Natural killer cell treated with Interleukin-12 subunit alpha and Interleukin-12 subunit beta and Interleukin-15 and Interleukin-18, amount 100 ng/mL, for 72 hours (primary cell): ENCODE measurements at regions not wholly inside any gene's neighbourhood (a gene's known extent, or its start where the extent isn't known, plus 50 kb on each side); places are given as distances from the start of the nearest gene placed in this dataset.

Source experiments
- ATAC-seq, 2 donors: fragments of 150-1000 bp; cut with Tn5 transposase in 1 of 2; sonication (Bioruptor Pico), chemical (Tn5 transposase) in 1 of 2; 2 replicates each; pipeline ENCODE4 v1.10.0; 2021
- DNase-seq: peaks from one replicate; pipeline ENCODE4 v3.0.0; 2022; ENCODE audit warnings: low spot score
- H3K27ac Mint-ChIP-seq, 2 donors: 1 replicate in 1 of 2; 2 replicates in 1 of 2; pipeline ENCODE4 v1.8.0; 2022; ENCODE audit warnings: mixed read lengths in 2 of 2, mild to moderate bottlenecking in 1 of 2, moderate library complexity in 1 of 2
- H3K27me3 Mint-ChIP-seq, 2 donors: 1 replicate in 1 of 2; 2 replicates in 1 of 2; pipeline ENCODE4 v1.8.0; 2022; ENCODE audit warnings: mixed read lengths in 2 of 2
- H3K36me3 Mint-ChIP-seq: one replicate; pipeline ENCODE4 v1.8.0; 2022; ENCODE audit warnings: mixed read lengths
- H3K4me1 Mint-ChIP-seq, 2 donors: 1 replicate in 1 of 2; 2 replicates in 1 of 2; pipeline ENCODE4 v1.8.0; 2022; ENCODE audit warnings: low read depth in 2 of 2, mixed read lengths in 2 of 2, mild to moderate bottlenecking in 1 of 2
- H3K4me3 Mint-ChIP-seq: one replicate; pipeline ENCODE4 v1.8.0; 2022; ENCODE audit warnings: mixed read lengths
- H3K9me3 Mint-ChIP-seq: 2 replicates; pipeline ENCODE4 v1.8.0; 2022; ENCODE audit warnings: mixed read lengths

DNA sequence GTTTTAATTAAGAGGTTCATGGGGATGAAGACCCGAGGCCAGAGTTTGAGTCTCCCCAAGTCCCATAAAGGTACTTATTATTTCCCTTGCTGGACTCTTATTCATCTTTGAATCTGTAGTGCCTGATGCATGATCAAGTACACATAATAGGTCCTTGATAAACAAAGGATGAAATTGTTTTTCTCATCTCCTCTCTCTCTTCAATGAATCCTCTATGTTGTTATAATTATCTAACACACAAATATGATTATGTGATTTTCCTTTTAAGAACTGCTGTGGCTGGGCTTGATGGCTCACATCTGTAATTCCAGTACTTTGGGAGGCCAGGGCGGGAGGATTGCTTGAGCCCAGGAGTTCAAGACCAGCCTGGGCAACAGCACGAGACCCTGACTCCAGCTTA lies 117.7 kb downstream of the BAMBI start:
- H3K9me3 Mint-ChIP-seq: no peaks in the 10 kb centered on the region
- H3K4me1 Mint-ChIP-seq: no peaks in the 10 kb centered on the region
- H3K4me3 Mint-ChIP-seq: no peak overlapping the region
- H3K36me3 Mint-ChIP-seq: no peaks in the 10 kb centered on the region
- no peak for ATAC-seq
- H3K27ac Mint-ChIP-seq: no peak overlapping the region
- no peak for DNase-seq
- peaks cover 9 to 24% of the 10 kb centered on the region in 2 donors for H3K27me3 Mint-ChIP-seq

- Mint-ChIP-seq H3K4me1 (no peaks in the 10 kb centered on the region), H3K4me3 (no peak overlapping the region), H3K27ac (no peak overlapping the region), H3K9me3 (no peaks in the 10 kb centered on the region), H3K36me3 (no peaks in the 10 kb centered on the region), H3K27me3 (peaks cover 9 to 24% of the 10 kb centered on the region in 2 donors)
- no peak for DNase-seq
- no peak for ATAC-seq
Measured at GRCh38 chr10:28796606-28797512, 119.5 kb downstream of the BAMBI start.

GRCh38 chr10:28797904-28798371 lies 120.6 kb downstream of the BAMBI start:
- Mint-ChIP-seq H3K9me3 (no peaks in the 10 kb centered on the region), H3K36me3 (no peaks in the 10 kb centered on the region), H3K27me3 (peaks cover 9 to 25% of the 10 kb centered on the region in 2 donors), H3K4me3 (no peak overlapping the region), H3K4me1 (no peaks in the 10 kb centered on the region), H3K27ac (no peak overlapping the region)
- DNase-seq: no peak
- ATAC-seq: no peak

- Mint-ChIP-seq H3K4me3 (no peak overlapping the region), H3K36me3 (no peaks in the 10 kb centered on the region), H3K27me3 (peaks cover 10 to 25% of the 10 kb centered on the region in 2 donors), H3K4me1 (no peaks in the 10 kb centered on the region), H3K9me3 (no peaks in the 10 kb centered on the region), H3K27ac (no peak overlapping the region)
- DNase-seq (no peak), ATAC-seq (no peak)
Measured at GRCh38 chr10:28798428-28798955, 121.2 kb downstream of the BAMBI start.

- ATAC-seq: no peak
- peaks cover 11 to 25% of the 10 kb centered on the region in 2 donors for H3K27me3 Mint-ChIP-seq
- H3K4me3 Mint-ChIP-seq: no peak overlapping the region
- no peaks in the 10 kb centered on the region for H3K36me3 Mint-ChIP-seq
- H3K27ac Mint-ChIP-seq: no peak overlapping the region
- H3K4me1 Mint-ChIP-seq: no peaks in the 10 kb centered on the region
- no peaks in the 10 kb centered on the region for H3K9me3 Mint-ChIP-seq
- DNase-seq: no peak
Measured at GRCh38 chr10:28798964-28799363, 121.6 kb downstream of the BAMBI start.

DNA sequence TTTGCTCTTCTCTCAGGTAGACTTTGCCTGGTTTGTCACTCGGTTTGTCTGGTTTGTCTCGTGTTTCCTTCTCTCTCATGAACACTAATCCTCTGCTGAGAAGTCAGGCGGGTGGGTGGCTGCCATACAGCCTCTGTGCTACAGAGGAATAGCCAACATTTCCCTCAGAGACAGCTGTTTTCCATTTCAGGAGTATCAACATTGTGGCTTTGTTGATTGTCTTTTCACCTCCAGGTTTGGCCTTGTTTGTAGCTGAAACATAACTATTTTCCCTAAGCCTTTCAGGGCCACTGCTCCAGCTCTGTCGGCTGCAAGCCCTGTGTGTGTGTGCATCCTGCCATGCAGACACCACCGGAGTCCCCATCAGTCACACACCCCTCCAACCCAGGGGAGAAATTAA lies 122.8 kb downstream of the BAMBI start:
- no peaks in the 10 kb centered on the region for H3K36me3 Mint-ChIP-seq
- H3K4me3 Mint-ChIP-seq: no peak overlapping the region
- no peaks in the 10 kb centered on the region for H3K9me3 Mint-ChIP-seq
- no peak overlapping the region for H3K27ac Mint-ChIP-seq
- H3K4me1 Mint-ChIP-seq: no peaks in the 10 kb centered on the region
- no peak for ATAC-seq
- DNase-seq: no peak
- peaks cover 10 to 20% of the 10 kb centered on the region in 2 donors for H3K27me3 Mint-ChIP-seq

DNA sequence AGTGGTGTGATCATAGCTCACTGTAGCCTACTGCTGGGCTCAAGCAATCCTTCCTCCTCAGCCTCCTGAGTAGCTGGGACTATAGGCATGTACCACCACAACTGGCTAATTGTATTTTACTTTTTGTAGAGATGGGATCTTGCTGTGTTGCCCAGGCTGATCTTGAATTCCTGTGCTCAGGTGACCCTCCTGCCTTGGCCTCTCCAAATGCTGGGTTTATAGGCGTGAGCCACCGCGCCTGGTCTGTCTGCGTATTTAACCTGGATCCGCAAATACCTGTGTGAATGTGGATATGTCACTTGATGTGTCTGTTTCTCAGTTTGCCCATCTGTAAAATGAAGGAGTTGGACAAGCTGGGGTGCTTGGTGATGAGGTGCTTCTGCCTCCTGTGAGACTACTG lies 123.9 kb downstream of the BAMBI start:
- no peaks in the 10 kb centered on the region for H3K4me1 Mint-ChIP-seq
- H3K4me3 Mint-ChIP-seq: no peak overlapping the region
- H3K9me3 Mint-ChIP-seq: no peaks in the 10 kb centered on the region
- peaks cover 10 to 24% of the 10 kb centered on the region in 2 donors for H3K27me3 Mint-ChIP-seq
- H3K36me3 Mint-ChIP-seq: no peaks in the 10 kb centered on the region
- ATAC-seq (peak in 1 of 2 donors; percentile 15), DNase-seq (no peak)
- H3K27ac Mint-ChIP-seq: no peak overlapping the region

GRCh38 chr10:28801869-28802268 lies 124.5 kb downstream of the BAMBI start:
- Mint-ChIP-seq H3K36me3 (no peaks in the 10 kb centered on the region), H3K27me3 (peaks cover 15 to 31% of the 10 kb centered on the region in 2 donors), H3K27ac (no peak overlapping the region), H3K9me3 (no peaks in the 10 kb centered on the region), H3K4me3 (no peak overlapping the region), H3K4me1 (no peaks in the 10 kb centered on the region)
- ATAC-seq: no peak
- no peak for DNase-seq

DNA sequence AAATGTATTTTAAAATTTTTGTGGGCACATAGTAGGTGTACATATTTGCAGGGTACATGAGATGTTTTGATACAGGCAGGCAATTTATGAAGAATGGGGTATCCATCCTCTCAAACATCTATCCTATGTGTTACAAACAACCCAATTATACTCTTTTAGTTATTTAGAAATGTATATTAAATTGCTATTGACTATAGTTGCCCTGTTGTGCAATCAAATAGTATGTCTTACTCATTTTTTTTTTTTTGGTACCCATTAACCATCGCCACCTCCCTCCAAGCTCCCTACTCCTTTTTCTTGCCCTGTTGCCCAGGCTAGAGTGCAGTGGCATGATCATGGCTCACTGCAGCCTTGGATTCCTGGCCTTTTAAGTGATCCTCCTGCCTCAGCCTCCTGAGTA lies 128.1 kb downstream of the BAMBI start:
- Mint-ChIP-seq H3K27me3 (peaks cover 21 to 34% of the 10 kb centered on the region in 2 donors), H3K27ac (no peak overlapping the region), H3K36me3 (no peaks in the 10 kb centered on the region), H3K9me3 (no peaks in the 10 kb centered on the region), H3K4me3 (no peak overlapping the region), H3K4me1 (no peaks in the 10 kb centered on the region)
- ATAC-seq (no peak), DNase-seq (no peak)

DNA sequence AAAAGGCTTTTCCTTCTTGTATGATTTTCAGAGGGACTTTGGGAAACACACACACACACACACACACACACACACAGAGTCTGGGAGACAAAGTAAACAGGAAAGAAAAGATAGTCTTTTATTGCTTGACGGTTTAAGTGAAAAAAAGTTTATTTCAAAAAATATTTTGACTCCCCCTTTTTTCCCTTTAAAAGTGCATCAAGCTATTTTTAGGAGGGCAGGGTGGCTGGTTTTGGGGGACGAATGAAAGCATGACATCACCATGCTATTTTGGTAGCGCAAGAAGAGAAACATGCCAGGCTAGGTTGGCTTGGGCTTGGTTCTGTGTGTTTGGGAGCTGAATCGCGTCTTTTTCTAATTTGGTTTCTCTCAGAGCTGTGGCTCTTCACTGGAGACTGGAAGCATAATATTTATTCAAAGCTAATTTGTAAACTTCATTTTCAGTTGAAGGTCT lies 129.2 kb downstream of the BAMBI start:
- Mint-ChIP-seq H3K4me3 (no peak overlapping the region), H3K36me3 (no peaks in the 10 kb centered on the region), H3K27me3 (peaks cover 21 to 34% of the 10 kb centered on the region in 2 donors), H3K4me1 (no peaks in the 10 kb centered on the region), H3K27ac (no peak overlapping the region), H3K9me3 (no peaks in the 10 kb centered on the region)
- DNase-seq (no peak), ATAC-seq (no peak)

DNA sequence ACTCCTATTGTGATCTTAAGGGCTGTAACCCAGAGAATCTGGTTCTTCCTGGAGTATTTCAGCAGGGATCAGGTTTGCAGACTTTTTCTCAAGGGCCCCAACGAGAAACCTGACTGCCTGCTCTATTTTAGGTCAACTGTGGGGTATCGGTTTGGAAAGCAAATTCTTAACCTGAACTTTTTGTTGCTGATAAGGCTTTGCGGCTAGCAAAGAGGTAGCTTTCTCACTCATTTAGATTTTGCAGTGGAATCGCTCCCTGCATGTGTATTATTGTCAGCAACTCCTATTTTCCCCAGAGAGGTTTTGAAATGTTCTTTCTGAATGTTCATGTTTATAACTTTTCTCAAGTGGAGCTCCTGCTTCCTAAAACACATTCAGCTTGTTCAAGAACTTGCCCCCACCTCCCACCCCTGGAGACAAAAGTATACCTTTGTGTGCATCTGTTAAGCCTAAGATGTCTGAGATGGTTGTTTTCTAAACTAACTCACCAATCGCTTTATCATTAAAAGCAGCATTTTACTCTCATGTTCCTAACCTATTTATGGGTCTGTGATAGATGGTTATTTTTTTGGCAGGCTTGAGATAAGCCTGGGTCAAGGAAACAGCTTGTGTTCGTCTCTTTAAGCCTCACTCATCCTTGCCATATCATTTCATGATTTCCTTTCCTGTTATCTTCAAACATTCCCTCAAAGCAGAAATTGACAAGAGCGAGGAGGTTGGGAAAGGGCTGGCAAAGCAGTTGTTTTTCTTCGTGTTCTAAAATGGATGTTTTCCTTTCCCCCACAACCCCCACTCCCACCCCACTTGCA lies 129.8 kb downstream of the BAMBI start:
- ATAC-seq (no peak), DNase-seq (no peak)
- H3K27ac Mint-ChIP-seq: no peak overlapping the region
- no peaks in the 10 kb centered on the region for H3K4me1 Mint-ChIP-seq
- H3K9me3 Mint-ChIP-seq: no peaks in the 10 kb centered on the region
- no peak overlapping the region for H3K4me3 Mint-ChIP-seq
- H3K36me3 Mint-ChIP-seq: no peaks in the 10 kb centered on the region
- H3K27me3 Mint-ChIP-seq: peaks cover 21 to 34% of the 10 kb centered on the region in 2 donors

- ATAC-seq (no peak), DNase-seq (no peak)
- Mint-ChIP-seq H3K27me3 (peaks cover 24 to 37% of the 10 kb centered on the region in 2 donors), H3K36me3 (no peaks in the 10 kb centered on the region), H3K9me3 (no peaks in the 10 kb centered on the region), H3K27ac (no peak overlapping the region), H3K4me1 (no peaks in the 10 kb centered on the region), H3K4me3 (no peak overlapping the region)
Measured at GRCh38 chr10:28807760-28808613, 130.7 kb downstream of the BAMBI start.

GRCh38 chr10:28808693-28809092 lies 131.4 kb downstream of the BAMBI start:
- no peak overlapping the region for H3K4me3 Mint-ChIP-seq
- H3K4me1 Mint-ChIP-seq: no peaks in the 10 kb centered on the region
- H3K27ac Mint-ChIP-seq: no peak overlapping the region
- DNase-seq: no peak
- ATAC-seq: no peak
- peaks cover 22 to 37% of the 10 kb centered on the region in 2 donors for H3K27me3 Mint-ChIP-seq
- H3K9me3 Mint-ChIP-seq: no peaks in the 10 kb centered on the region
- no peaks in the 10 kb centered on the region for H3K36me3 Mint-ChIP-seq
